CD14-positive monocyte (primary cell): ENCODE measurements at regions not wholly inside any gene's neighbourhood (a gene's known extent, or its start where the extent isn't known, plus 50 kb on each side); places are given as distances from the start of the nearest gene placed in this dataset.
A peak's percentile ranks its signal among the peaks of the same experiment; 100 is the strongest.

Source experiments
- DNase-seq, 3 donors: peaks; one replicate each; pipeline ENCODE4 v3.0.0-alpha.2; 2011 to 2022
- H2AFZ ChIP-seq: 2 replicates; pipeline ENCODE4 v1.6.0; 2012; ENCODE audit warnings: mild to moderate bottlenecking, low read depth, low read length, inconsistent platforms; ENCODE audit not compliant: insufficient read depth, poor library complexity, severe bottlenecking
- H3K27ac ChIP-seq, 2 donors: 1 replicate in 1 of 2; 2 replicates in 1 of 2; pipeline ENCODE4 v1.5.1; 2012 to 2013; ENCODE audit warnings: low read length in 2 of 2, control low read depth in 1 of 2, inconsistent platforms in 1 of 2, low read depth in 1 of 2, mild to moderate bottlenecking in 1 of 2
- H3K27me3 ChIP-seq, 2 donors: one replicate each; pipeline versions ENCODE4 v1.6.0 to v1.6.1; 2011 to 2013; ENCODE audit warnings: low read length in 2 of 2; ENCODE audit not compliant: control insufficient read depth in 2 of 2, insufficient read depth in 2 of 2
- H3K36me3 ChIP-seq, 2 donors: replicated peaks in 1 of 2; 1 replicate in 1 of 2; 2 replicates in 1 of 2; pipeline versions ENCODE4 v1.5.1 to v1.6.1; 2012 to 2013; ENCODE audit warnings: low read length in 2 of 2, control low read depth in 1 of 2, inconsistent platforms in 1 of 2, mild to moderate bottlenecking in 1 of 2; ENCODE audit not compliant: insufficient read depth in 2 of 2, control insufficient read depth in 1 of 2
- H3K4me1 ChIP-seq, 2 donors: 1 replicate in 1 of 2; 2 replicates in 1 of 2; pipeline versions ENCODE4 v1.5.1 to v1.6.1; 2012 to 2013; ENCODE audit warnings: low read length in 2 of 2, control low read depth in 1 of 2, inconsistent platforms in 1 of 2, mild to moderate bottlenecking in 1 of 2, moderate library complexity in 1 of 2; ENCODE audit not compliant: insufficient read depth in 2 of 2, control insufficient read depth in 1 of 2
- H3K4me2 ChIP-seq: replicated peaks from 2 replicates; pipeline ENCODE3; 2012; ENCODE audit warnings: low read length, moderate library complexity, mild to moderate bottlenecking; ENCODE audit not compliant: poor library complexity, severe bottlenecking; ENCODE audit errors: extremely low read depth
- H3K4me3 ChIP-seq, 3 experiments: fragments of 200-600 bp in 1 of 3; sonication (generic) in 1 of 3; replicated peaks in 1 of 3; 1 replicate in 2 of 3; 2 replicates in 1 of 3; pipeline ENCODE4 v1.5.1; 2011 to 2013; ENCODE audit warnings: low read length in 3 of 3, mild to moderate bottlenecking in 3 of 3, control low read depth in 2 of 3, low read depth in 2 of 3, inconsistent platforms in 1 of 3, moderate library complexity in 1 of 3
- H3K79me2 ChIP-seq: 2 replicates; pipeline ENCODE4 v1.6.0; 2012; ENCODE audit warnings: mild to moderate bottlenecking, control low read depth, inconsistent platforms, low read length, moderate library complexity; ENCODE audit not compliant: insufficient read depth
- H3K9ac ChIP-seq: 2 replicates; pipeline ENCODE4 v1.6.0; 2017; ENCODE audit warnings: low read length, mild to moderate bottlenecking; ENCODE audit not compliant: insufficient read depth, poor library complexity, severe bottlenecking
- H3K9me3 ChIP-seq, 2 donors: replicated peaks in 1 of 2; 1 replicate in 1 of 2; 2 replicates in 1 of 2; pipeline versions ENCODE4 v1.5.1 to v1.6.1; 2012 to 2013; ENCODE audit warnings: low read length in 2 of 2, control low read depth in 1 of 2; ENCODE audit not compliant: control insufficient read depth in 1 of 2, insufficient read depth in 1 of 2
- H4K20me1 ChIP-seq: 2 replicates; pipeline ENCODE4 v1.6.0; 2012; ENCODE audit warnings: mild to moderate bottlenecking, low read length, control low read depth, moderate library complexity; ENCODE audit not compliant: insufficient read depth
- H3K27ac Mint-ChIP-seq, 7 donors: one replicate each; pipeline ENCODE4 v1.8.0; 2020; ENCODE audit warnings: mild to moderate bottlenecking in 7 of 7, mixed read lengths in 7 of 7, moderate library complexity in 6 of 7, inconsistent platforms in 2 of 7
- H3K27me3 Mint-ChIP-seq, 3 donors: one replicate each; pipeline ENCODE4 v1.8.0; 2021 to 2022; ENCODE audit warnings: low read depth in 3 of 3, mild to moderate bottlenecking in 3 of 3, mixed read lengths in 3 of 3, moderate library complexity in 3 of 3, inconsistent platforms in 1 of 3
- H3K36me3 Mint-ChIP-seq, 2 donors: one replicate each; pipeline ENCODE4 v1.8.0; 2020; ENCODE audit warnings: mixed read lengths in 2 of 2, inconsistent platforms in 1 of 2, mild to moderate bottlenecking in 1 of 2
- H3K4me1 Mint-ChIP-seq: one replicate; pipeline ENCODE4 v1.8.0; 2020; ENCODE audit warnings: mild to moderate bottlenecking, mixed read lengths
- H3K4me3 Mint-ChIP-seq, 2 donors: one replicate each; pipeline ENCODE4 v1.8.0; 2020; ENCODE audit warnings: mild to moderate bottlenecking in 2 of 2, mixed read lengths in 2 of 2, moderate library complexity in 1 of 2
- H3K9me3 Mint-ChIP-seq, 7 donors: one replicate each; pipeline ENCODE4 v1.8.0; 2020 to 2022; ENCODE audit warnings: mixed read lengths in 7 of 7, mild to moderate bottlenecking in 6 of 7, moderate library complexity in 6 of 7, inconsistent platforms in 2 of 7
- WGBS: methylation state at CpG from one replicate; pipeline ENCODE4 v1.1.5; 2013; ENCODE audit warnings: missing lambda C conversion rate; ENCODE audit not compliant: insufficient coverage; 5-methylcytosine and 5-hydroxymethylcytosine counted together
- intact Hi-C, 2 donors: fragments of 100-400 bp; cut with micrococcal nuclease; formaldehyde crosslinking; loops; one replicate each; pipeline versions ENCODE4 v1.15.0 to v1.15.1; 2023
- TF ChIP-seq, protein P1 (sequence below): fragments of 200-600 bp; IDR thresholded peaks from one replicate; pipeline ENCODE4 v1.8.0; 2022; ENCODE audit warnings: antibody characterized with exemption, mild to moderate bottlenecking

DNA sequence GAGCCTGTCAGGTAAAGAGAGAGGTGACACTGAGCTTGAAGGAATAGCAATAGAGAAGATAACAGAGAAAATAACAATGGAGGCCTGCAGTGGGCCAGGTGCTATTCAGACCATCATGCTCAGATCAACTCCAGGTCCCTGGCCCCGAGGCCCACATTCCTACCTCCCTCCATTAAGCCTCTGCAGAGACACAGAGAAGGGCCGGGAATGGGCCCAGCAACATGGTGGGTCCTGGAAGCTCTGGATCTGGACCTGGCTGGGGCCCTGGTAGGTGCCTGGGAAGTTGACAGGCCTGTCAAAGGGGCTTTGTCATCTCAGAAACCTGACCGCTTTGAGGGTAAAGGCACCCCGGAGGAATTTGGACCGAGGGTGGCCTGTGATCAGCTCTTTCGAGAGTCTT, 159.7 kb upstream of the GLI2 start:
- no peaks in the 10 kb centered on the region for H3K79me2 ChIP-seq
- intact Hi-C loops: no loop called here
- Mint-ChIP-seq H3K4me1 (no peaks in the 10 kb centered on the region), H3K36me3 (no peaks in the 10 kb centered on the region), H3K4me3 (peak overlapping the region in 1 of 2 donors; percentile 74), H3K27ac (no peak overlapping the region), H3K27me3 (peaks cover 17 to 43% (median 36%) of the 10 kb centered on the region in 3 donors), H3K9me3 (peaks cover 0 to 5% (median 0%) of the 10 kb centered on the region in 7 donors)
- no peaks in the 10 kb centered on the region for H4K20me1 ChIP-seq
- DNase-seq: no peak
- TF ChIP-seq, protein P1, sequence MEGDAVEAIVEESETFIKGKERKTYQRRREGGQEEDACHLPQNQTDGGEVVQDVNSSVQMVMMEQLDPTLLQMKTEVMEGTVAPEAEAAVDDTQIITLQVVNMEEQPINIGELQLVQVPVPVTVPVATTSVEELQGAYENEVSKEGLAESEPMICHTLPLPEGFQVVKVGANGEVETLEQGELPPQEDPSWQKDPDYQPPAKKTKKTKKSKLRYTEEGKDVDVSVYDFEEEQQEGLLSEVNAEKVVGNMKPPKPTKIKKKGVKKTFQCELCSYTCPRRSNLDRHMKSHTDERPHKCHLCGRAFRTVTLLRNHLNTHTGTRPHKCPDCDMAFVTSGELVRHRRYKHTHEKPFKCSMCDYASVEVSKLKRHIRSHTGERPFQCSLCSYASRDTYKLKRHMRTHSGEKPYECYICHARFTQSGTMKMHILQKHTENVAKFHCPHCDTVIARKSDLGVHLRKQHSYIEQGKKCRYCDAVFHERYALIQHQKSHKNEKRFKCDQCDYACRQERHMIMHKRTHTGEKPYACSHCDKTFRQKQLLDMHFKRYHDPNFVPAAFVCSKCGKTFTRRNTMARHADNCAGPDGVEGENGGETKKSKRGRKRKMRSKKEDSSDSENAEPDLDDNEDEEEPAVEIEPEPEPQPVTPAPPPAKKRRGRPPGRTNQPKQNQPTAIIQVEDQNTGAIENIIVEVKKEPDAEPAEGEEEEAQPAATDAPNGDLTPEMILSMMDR: no peak
- WGBS: 94% methylated on average over 5 of the region's 6 CpGs
- peaks cover 0 to 24% of the 10 kb centered on the region in 2 donors for H3K27me3 ChIP-seq
- no peak overlapping the region for H2AFZ ChIP-seq
- H3K4me1 ChIP-seq: no peaks in the 10 kb centered on the region
- no peak overlapping the region for H3K9ac ChIP-seq
- H3K27ac ChIP-seq: no peak overlapping the region
- H3K36me3 ChIP-seq: no peaks in the 10 kb centered on the region
- no peaks in the 10 kb centered on the region for H3K9me3 ChIP-seq
- no peak overlapping the region for H3K4me2 ChIP-seq
- H3K4me3 ChIP-seq: no peak overlapping the region

GRCh38 chr2:120576509-120577474, 158.9 kb upstream of the GLI2 start:
- Histone ChIP-seq H3K4me1 (no peaks in the 10 kb centered on the region), H2AFZ (no peak overlapping the region), H4K20me1 (no peaks in the 10 kb centered on the region), H3K9ac (no peak overlapping the region), H3K36me3 (no peaks in the 10 kb centered on the region), H3K79me2 (no peaks in the 10 kb centered on the region), H3K4me2 (no peak overlapping the region), H3K27ac (no peak overlapping the region), H3K9me3 (no peaks in the 10 kb centered on the region), H3K27me3 (peaks cover 0 to 28% of the 10 kb centered on the region in 2 donors), H3K4me3 (no peak overlapping the region)
- H3K4me1 Mint-ChIP-seq: no peaks in the 10 kb centered on the region
- H3K4me3 Mint-ChIP-seq: peak overlapping the region in 1 of 2 donors; percentile 74
- peak overlapping the region in 2 of 7 donors; percentile 9 to 25 for H3K27ac Mint-ChIP-seq
- no peaks in the 10 kb centered on the region for H3K36me3 Mint-ChIP-seq
- peaks cover 18 to 46% (median 38%) of the 10 kb centered on the region in 3 donors for H3K27me3 Mint-ChIP-seq
- no peak for DNase-seq
- intact Hi-C loops: no loop called here
- TF ChIP-seq, protein P1: no peak
- peaks cover 0 to 5% (median 0%) of the 10 kb centered on the region in 7 donors for H3K9me3 Mint-ChIP-seq
- WGBS: 10% methylated on average over 50 of the region's 51 CpGs
